ENCODE measurements at regions not wholly inside any gene's neighbourhood (a gene's known extent, or its start where the extent isn't known, plus 50 kb on each side); places are given as distances from the start of the nearest gene placed in this dataset.
"Not testable (repeated sequence)": the region's sequence is repeated elsewhere in the genome, so short reads cannot be mapped to it uniquely, and the experiment has no call there.

DNA sequence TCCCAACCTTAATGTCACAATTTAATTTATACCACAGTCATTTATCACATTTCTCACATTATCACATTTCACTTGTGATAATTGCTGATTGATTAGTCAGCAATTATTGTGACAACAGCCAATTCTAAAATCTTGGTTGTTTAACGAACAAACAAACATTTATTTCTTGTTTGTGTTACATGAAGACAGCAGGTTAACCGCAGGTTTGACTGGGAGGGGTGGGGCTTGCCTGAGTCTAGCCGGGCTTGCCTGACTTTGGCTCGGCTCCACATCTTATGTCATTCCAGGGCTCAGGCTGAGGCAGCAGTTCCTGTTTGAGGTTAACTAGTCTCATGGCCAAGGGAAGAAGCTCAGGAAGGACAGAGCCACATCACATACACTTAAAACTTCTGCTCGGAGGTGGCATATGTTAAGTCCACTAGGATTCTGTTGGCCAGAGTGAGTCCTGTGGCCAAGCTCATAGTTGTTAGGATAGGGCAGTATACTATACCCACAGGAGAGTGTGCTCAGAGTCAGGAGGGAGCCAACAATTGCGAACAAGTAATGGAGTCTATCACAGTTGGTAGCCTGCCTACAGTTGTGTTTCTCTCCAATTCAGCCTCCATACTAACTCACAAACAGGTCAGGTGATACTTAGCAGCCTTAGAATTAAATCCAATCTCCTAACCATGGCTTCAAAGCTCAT lies 90.0 kb upstream of the IFNGR1 start:
- no peak for DNase-seq (ENCODE audit: low read depth)

DNA sequence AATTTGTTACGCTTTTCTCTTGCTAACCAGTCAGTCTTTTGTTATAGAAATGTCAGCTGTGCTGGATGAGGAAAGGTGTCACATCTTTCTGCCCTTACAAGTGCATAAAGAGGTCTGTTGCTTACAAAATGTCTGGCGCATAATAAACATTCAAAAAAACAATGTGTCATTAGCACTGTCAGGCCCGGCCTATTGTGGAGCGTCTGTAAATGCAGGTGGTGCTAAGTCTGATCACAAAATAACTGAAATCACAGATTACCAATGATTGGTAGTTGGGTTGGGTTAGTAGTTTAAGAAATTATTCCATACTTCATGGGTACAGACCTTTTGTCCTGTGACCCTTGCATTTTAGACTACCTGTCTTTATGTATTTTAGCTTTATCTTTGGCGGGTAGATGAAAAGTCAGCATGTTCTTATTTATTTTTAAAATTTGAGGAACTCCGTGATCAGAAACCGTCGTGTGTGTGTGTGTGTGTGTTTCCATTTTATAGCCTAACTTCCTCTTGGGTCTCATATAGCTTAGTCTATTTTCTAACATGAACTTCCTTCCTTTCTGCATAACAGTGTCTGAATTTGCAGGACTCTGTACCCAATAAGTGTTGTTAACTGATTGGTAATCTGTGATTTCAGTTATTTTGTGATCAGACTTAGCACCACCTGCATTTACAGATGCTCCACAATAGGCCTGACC lies 88.1 kb upstream of the IFNGR1 start:
- DNase-seq (ENCODE audit: low read depth): no peak

DNA sequence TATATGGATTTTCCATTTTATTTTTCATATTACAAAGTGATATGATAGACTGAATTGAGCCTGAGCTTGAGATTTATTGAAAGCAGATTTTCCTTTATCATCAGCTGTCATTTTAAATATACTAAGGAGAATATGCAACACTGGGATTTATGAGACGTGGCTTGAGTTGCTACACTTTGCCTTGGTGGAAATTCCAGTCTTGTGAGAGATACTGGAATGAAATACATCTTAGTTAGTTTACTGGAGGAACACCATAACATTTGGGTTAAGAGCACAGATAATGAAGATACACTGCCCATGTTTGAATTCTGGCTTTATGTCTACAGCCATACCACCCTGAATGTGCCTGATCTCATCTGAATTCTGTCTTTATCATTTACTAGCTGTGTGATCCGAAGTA lies 86.5 kb upstream of the IFNGR1 start:
- DNase-seq (ENCODE audit: low read depth): no peak

DNA sequence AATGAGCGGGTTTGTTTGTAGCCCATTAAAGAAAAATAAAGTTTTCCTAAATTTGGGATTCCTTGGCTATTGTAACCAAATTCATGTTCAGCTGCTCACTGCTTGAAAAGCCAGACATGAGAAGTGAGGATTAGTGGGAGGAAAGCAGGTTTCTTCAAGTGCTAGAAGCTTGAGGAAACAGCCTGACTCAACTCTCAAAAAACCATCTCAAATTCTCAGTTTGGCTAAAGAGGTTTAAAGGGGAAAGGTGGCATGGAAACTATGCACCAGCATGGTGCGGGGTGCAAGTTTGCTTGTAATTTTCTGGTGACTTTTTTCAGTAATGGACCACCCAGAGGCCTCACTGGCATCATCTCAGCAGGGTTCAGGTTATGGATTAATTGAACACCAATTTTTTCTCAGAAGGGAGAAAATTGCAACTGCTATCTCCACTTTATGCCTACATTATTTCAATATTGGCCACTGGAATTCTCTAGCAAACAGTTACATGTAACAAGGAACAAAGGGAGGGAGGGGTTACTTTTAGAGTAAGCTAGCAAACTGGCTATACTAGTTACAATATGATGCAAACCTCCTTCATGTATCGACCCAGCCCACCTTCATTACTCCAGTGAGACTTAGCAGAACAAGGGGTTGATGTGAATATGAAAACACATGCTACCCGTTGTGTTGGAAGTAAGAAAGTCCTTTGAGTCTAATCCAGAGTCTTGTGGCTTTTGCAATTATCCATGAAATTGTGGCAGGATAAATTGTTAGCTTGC lies 85.0 kb upstream of the IFNGR1 start:
- no peak for DNase-seq (ENCODE audit: low read depth)

DNA sequence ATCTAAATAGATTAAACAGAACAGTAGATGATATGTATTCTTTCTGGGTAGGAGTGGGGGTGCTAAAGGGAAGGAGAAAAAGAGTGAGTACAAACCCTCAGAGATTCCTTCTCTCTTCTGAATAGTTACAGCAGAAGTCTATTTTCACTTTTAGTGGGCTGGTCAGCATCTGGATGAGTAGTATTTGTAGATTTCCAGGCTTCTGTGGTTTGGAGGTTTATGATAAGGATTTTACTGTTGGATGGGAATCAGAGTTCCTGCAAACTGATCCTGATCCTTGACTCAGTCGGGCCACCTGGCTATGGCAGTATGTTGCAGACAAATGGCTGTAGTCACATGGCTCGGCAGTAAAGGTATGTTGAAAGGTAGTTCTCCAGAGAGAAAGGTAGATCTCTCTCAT lies 84.3 kb upstream of the IFNGR1 start:
- no peak for DNase-seq (ENCODE audit: low read depth)

DNA sequence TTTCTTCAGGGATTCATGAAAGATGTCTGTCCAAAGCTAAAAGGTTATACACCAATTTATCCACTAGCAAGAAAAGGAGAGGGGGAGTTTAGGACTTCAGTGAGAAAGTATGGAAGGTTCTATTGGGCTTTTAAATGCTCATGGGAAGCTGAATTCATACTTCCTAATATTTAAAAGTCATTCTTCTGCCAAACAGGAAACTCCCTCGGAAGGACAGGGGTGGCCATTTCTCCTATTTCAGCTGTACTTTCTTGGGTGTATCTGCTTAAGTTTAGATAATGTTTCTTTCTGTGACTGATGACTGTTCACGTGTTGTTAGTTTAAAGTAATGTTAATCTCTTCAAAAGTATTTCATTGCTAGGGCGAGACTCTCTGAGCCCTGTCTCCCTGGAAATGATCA lies 80.5 kb upstream of the IFNGR1 start:
- no peak for DNase-seq (ENCODE audit: low read depth)

DNA sequence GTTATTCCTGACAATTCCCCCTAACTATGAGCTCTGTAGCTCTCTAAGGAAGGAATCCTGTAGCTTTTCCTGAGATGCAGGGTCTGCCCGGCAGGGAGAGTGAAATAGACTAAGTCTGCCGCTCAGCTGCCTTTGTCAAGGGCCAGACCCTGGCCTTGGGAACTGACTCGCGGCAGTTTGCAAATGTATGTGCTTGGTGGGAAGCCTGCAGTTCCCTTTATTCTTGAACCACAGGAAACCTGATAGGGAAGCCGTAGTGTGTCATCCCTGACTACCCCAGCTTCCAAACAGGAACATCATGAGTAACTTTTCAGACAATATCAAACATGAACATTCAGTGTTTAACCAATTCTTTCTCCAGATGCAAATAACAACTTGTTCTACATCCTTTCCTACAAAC lies 78.7 kb upstream of the IFNGR1 start:
- DNase-seq (ENCODE audit: low read depth): no peak

DNA sequence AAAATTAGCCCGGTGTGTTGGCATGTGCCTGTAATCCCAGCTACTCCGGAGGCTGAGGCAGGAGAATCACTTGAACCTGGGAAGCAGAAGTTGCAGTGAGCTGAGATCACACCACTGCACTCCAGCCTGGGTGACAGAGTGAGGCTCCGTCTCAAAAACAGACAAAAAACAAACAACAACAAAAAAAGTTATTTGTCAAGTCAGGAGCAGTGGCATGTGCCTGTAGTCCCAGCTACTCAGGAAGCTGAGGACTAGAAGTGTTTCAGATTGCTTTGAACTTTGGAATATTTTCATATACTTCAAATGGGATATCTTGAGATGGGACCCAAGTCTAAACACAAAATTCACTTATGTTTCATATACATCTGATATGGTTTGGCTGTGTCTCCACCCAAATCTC lies 73.1 kb upstream of the IFNGR1 start:
- not testable (repeated sequence) for DNase-seq (ENCODE audit: low read depth)

DNA sequence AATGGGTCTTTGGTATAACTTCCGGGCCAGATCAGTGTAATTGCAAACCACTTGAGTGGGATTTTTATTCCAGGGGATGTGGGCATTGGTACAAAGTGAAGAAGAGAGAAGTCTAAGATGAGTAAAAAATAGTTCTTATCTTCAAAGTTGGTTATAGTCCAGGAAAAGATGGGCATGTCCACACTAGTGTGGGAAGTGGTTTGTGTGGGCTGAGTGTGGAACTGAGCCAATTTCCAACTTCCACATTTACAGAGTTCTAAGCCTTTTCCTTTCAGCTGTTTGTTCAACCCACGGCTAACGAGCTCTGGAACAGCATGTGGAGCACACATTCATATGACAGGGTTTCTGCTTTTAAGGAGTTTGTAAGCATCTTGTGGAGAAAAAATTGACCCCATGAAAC lies 72.3 kb upstream of the IFNGR1 start:
- DNase-seq (ENCODE audit: low read depth): no peak

DNA sequence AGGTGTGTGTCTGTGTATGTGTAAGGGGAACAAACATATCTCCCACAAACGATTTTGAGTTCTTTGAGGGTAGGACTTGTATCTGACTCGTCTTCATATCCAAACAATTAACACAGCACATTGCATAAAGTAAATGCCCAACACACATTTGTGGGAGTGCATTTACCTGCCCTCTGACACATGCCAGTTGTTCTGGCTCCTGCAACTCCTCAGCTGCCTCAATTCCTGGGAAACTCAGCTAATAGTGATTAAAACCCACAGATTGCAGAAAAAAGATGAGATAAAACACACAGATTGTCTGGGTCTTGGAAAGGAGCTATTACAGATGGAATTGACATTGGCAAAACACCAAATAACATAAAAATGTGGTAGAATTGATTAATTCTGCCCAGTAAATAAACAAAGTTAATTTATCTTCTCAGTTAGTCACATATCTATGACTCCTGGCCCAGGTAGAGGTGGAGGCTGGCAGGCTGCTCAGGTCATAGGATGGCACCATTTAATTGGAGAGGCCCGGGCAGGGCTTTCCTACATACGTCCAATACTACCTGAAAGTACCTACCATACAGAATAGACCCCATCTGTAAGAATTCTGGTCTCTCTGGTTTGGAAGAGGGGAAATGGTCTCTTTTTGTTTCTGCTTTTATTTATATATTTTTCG lies 71.5 kb upstream of the IFNGR1 start:
- no peak for DNase-seq (ENCODE audit: low read depth)

DNA sequence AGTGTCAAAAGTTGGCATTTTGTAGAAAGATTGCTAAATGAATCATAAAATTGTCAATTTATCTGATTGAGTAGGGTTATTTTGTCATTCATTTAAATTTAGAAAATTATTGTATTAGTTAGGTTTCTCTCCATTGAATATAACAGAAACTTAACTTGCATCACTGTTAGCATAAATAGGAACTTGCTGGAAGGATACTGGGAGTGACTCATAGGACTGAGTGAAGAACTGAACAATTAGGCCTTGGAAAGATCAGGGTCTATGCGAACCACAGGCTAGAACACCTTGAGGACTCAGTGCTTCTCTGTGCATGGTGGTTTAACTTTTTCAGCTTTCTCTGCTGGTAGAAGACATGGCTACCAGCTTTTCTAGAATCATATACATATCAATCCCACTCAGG lies 67.7 kb upstream of the IFNGR1 start:
- no peak for DNase-seq (ENCODE audit: low read depth)

DNA sequence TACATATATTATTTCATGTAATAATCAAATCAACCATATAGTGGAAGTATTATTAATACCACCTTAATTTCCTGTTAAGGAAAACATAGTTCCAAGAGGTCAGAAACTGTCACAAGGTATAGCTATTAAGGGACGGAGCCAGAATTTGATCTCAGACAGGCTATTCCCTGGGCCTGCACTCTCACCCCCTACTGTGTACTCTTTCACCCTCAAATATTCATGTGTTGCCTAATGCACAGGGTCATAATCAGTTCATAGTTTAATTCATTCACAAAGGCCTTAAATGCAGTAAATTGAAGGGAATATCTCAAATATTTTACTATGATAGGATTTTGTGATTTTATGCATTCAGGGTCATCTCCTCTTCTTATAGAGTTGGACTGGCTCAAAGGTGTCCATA lies 67.2 kb upstream of the IFNGR1 start:
- DNase-seq (ENCODE audit: low read depth): no peak

DNA sequence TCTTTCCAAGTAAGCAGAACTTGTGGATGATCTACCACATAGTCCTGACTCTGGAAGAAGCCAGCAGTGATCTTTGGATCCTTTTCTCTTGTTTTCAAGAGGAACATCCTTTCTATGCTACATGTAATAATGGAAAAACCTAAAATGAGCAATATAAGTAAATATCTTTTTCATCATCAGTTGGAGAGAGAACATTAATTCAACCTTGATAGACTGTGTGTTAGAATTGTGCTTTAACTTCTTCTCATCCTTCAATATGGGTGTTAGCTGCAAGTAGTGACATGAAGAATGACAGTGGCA lies 65.6 kb upstream of the IFNGR1 start:
- no peak for DNase-seq (ENCODE audit: low read depth)

DNA sequence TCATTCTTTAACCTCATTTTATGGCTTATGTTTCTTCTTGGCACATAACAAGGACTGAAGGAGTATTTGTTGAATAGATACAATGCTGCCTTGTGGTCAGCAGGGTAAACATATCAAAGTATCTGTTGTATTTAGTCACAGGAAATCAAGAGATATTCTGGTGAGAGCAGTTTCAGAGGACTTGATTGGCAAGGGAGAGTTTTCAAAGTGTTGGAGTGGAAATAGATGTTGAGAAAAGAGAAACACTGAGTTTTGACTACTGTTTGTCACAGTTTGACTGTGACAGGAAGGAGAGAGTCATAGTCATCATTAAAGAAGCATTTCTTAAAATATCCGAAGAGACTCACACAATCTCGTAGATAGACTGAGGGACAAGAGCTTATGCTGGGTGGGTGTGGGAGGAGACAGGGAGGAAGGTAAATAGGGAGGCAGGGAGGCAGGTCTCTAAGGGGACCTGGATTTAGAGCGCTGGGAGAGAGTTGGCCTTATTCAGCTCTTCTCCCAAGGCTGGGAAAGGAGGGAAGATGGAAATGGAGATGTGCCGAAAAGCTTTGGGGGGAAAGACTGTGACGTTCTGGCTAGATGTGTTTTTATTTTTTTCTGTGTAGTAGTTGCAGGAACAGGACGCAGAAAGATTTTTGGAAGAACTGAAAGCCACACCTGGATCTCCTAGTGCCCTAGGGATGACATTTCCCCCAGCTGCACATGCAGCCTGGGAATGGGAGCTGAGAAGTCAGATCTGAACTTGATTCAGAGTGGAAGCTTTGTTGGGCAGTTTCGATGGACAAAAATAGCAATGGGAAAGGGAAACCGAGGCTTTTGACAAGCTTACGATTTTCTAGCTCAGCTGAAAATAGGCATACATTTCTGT lies 65.0 kb upstream of the IFNGR1 start:
- DNase-seq (ENCODE audit: low read depth): no peak

DNA sequence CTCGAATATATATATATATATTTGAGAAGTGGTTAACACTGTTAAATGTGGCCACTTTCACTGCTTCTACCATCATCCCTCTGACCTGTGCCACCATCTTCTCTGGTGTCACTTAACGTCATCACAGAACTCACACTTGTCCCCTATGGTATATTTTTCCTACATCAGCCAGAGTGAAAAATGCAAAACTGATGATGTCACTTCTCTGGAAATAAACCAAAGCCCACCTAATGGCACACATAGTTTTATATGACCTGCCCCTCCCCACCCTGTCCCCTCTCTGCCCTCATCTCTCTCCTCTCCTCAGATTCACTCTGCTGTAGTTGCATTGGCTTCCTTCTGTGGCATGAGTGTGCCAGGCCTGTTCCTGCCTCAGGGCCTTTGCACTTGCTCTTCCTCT lies 63.9 kb upstream of the IFNGR1 start:
- no peak for DNase-seq (ENCODE audit: low read depth)

DNA sequence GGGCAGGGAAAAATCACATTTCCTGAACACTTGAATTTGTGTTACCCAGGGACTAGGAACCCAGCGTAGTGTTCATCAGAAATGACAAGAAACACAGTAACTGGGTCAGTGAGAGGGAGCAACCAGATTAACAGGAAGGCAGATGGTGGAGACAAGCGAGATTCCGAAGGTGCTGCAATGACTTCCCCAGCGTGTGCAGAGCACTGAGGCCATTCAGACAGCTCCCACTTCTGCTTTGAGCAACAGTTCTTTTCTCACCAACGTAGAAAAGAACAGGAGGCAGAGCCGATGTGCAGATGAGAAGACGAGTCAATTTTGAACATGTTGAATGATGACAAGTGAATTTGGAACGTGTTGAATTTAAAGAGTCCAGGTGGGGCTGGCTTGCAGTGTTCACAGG lies 63.1 kb upstream of the IFNGR1 start:
- no peak for DNase-seq (ENCODE audit: low read depth)

DNA sequence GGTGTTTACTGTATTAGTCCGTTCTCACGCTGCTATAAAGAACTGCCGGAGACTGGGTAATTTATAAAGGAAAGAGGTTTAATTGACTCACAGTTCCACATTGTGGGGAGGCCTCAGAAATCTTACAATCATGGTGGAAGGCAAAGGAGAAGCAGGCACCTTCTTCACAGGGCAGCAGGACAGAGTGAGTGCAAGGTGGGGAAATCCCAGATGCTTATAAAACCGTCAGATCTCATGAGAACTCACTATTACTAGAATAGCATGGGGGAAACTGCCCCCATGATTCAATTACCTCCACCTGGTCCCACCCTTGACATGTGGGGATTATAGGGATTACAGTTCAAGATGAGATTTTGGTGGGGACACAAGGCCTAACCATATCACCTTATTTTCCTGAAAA lies 60.1 kb upstream of the IFNGR1 start:
- DNase-seq (ENCODE audit: low read depth): not testable (repeated sequence)

DNA sequence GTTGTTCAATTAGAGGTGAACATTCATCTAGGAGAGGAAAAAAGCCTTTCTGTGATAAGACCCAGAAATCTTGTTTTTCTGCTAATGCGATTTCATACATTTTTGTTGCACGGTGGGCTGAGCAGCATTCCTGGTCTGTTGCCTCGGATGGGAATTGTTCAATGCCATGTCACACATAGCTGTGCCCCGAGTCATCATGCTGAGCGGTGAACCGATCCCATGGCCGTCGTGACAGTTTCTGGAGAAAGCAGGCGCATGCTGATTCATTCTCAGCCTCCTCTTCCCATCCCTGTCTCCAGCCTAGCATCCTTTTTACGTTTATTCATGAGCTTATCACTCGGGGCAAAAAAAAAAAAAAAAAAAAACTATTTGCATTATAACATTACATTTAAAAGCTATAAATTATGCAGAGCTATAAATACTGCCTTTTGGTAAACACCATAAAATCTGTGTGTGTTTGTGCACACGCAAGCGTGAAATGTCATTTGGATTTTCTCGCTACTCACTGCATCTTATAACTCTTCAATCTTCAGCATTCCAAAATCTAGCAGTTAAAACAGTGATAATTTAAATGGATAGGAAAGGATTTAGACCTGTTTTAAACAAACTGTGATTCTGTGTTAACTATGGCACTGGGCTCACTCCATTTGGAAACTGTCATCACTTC lies 58.9 kb upstream of the IFNGR1 start:
- DNase-seq (ENCODE audit: low read depth): no peak

DNA sequence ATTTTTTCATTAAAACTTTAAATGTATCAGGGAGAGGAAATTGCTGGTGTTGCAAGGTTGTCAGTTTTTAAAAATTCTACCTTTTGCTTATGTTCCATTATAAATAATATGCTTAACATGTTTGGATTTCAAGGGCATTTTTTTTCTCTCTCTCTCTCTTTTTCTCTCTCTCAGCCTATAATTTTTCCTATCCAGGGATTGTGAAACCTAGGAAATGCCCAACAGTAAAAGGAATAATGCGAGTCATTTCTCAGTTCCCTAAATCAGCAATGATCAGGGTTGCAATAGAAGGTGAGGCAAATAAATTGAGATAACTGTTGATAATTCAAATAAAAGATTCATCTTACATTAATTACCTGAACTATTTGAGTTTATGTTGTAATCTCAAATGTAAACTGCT lies 53.2 kb upstream of the IFNGR1 start:
- no peak for DNase-seq (ENCODE audit: low read depth)

DNA sequence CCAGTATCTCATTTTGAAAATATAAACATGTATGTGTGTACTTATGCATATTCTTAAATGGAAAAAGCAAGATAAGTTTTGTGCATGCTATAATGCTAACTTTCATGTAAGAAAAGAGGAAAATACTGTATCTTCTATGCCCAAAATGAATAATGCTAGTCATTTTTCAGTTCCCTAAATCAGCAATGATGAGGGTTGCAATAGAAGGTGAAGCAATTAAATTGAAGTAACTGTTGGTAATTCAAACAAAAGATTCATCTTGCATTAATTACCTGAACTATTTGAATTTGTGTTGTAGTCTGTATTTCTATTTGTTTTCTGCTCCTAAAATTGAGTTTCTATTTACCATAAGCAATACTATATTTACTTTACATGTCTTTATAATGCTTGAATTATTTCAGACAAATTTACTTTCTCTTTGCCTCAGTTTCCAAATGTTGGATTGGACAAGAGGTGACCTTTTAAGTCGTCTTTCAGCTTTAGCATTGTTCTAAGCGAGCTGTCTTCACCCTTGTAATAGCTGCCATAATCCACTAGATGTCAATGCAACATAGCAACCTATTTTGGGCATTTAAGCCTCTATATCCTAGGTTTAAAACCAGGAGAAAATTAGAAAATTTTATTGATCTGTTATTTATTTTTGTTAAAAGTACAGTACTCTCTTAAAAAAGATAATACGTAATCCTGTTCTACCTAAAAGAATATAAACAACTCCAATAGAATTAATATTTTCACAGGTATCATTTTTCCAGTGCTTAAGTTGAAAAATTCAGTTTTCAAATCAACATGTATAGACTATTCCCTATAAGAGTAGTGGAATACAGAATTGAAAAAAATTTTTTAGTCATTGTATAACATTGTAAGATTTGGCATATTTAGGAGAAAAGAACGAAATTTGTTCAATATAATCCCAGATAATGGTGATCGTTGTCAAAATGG lies 52.3 kb upstream of the IFNGR1 start:
- DNase-seq (ENCODE audit: low read depth): no peak
